Testis (tissue), 2 donors: ENCODE measurements at regions not wholly inside any gene's neighbourhood (a gene's known extent, or its start where the extent isn't known, plus 50 kb on each side); places are given as distances from the start of the nearest gene placed in this dataset.

Experiments
- CTCF ChIP-seq, 3 experiments: fragments of 450-650 bp in 2 of 3; fragments of 200-600 bp in 1 of 3; sonication (generic) in 1 of 3; IDR thresholded peaks; one replicate each; pipeline ENCODE4 v1.5.1; 2016 to 2019; ENCODE audit warnings: antibody characterized with exemption in 3 of 3, mild to moderate bottlenecking in 2 of 3, moderate library complexity in 1 of 3
- POLR2A ChIP-seq: fragments of 450-650 bp; IDR thresholded peaks from one replicate; pipeline ENCODE4 v1.6.1; 2017; ENCODE audit warnings: antibody characterized with exemption, mild to moderate bottlenecking, moderate library complexity

- no peak for TF ChIP-seq CTCF (IDR thresholded peaks at IDR 0.05)
- no peak for TF ChIP-seq POLR2A
These were observed 138.0 kb downstream of the SOX4 start for GRCh38 chr6:21731411-21732031.
